ENCODE measurements at regions not wholly inside any gene's neighbourhood (a gene's known extent, or its start where the extent isn't known, plus 50 kb on each side); places are given as distances from the start of the nearest gene placed in this dataset.
A peak's percentile ranks its signal among the peaks of the same experiment; 100 is the strongest.
"Not testable (repeated sequence)": the region's sequence is repeated elsewhere in the genome, so short reads cannot be mapped to it uniquely, and the experiment has no call there.

GRCh38 chr6:115203381-115203780, 857.3 kb downstream of the FRK start:
- Histone ChIP-seq H3K27me3 (no peaks in the 10 kb centered on the region), H3K9me3 (no peaks in the 10 kb centered on the region), H3K36me3 (no peaks in the 10 kb centered on the region), H3K4me1 (no peaks in the 10 kb centered on the region), H3K4me3 (ENCODE audit: low read depth, low read length) (no peak overlapping the region)
- no peak for TF ChIP-seq CTCF (IDR thresholded peaks at IDR 0.05; ENCODE audit: low read depth, low read length)
- DNase-seq: no peak

GRCh38 chr6:115194981-115195638, 852.3 kb upstream of the HS3ST5 start:
- TF ChIP-seq CTCF (IDR thresholded peaks at IDR 0.05; ENCODE audit: low read depth, low read length): no peak
- no peak for DNase-seq
- Histone ChIP-seq H3K9me3 (no peaks in the 10 kb centered on the region), H3K4me1 (no peaks in the 10 kb centered on the region), H3K36me3 (no peaks in the 10 kb centered on the region), H3K4me3 (ENCODE audit: low read depth, low read length) (no peak overlapping the region), H3K27me3 (no peaks in the 10 kb centered on the region)

GRCh38 chr6:115191989-115192388, 849.2 kb upstream of the HS3ST5 start:
- Histone ChIP-seq H3K4me1 (no peaks in the 10 kb centered on the region), H3K27me3 (no peaks in the 10 kb centered on the region), H3K36me3 (no peaks in the 10 kb centered on the region), H3K9me3 (no peaks in the 10 kb centered on the region), H3K4me3 (ENCODE audit: low read depth, low read length) (no peak overlapping the region)
- no peak for DNase-seq
- TF ChIP-seq CTCF (IDR thresholded peaks at IDR 0.05; ENCODE audit: low read depth, low read length): no peak

GRCh38 chr6:115190534-115190933, 847.7 kb upstream of the HS3ST5 start:
- H3K4me3 ChIP-seq (ENCODE audit: low read depth, low read length): no peak overlapping the region
- H3K36me3 ChIP-seq: no peaks in the 10 kb centered on the region
- DNase-seq: no peak
- H3K27me3 ChIP-seq: no peaks in the 10 kb centered on the region
- no peaks in the 10 kb centered on the region for H3K9me3 ChIP-seq
- no peaks in the 10 kb centered on the region for H3K4me1 ChIP-seq
- TF ChIP-seq CTCF (IDR thresholded peaks at IDR 0.05; ENCODE audit: low read depth, low read length): no peak

- H3K27me3 ChIP-seq; DNase-seq; H3K4me1 ChIP-seq; H3K36me3 ChIP-seq; H3K4me3 ChIP-seq (ENCODE audit: low read depth, low read length); H3K9me3 ChIP-seq: not testable (repeated sequence)
These were observed 832.6 kb upstream of the HS3ST5 start for GRCh38 chr6:115175456-115175855.

- H3K36me3 ChIP-seq; H3K9me3 ChIP-seq; H3K4me3 ChIP-seq (ENCODE audit: low read depth, low read length); H3K4me1 ChIP-seq; DNase-seq; H3K27me3 ChIP-seq: not testable (repeated sequence)
- TF ChIP-seq CTCF (IDR thresholded peaks at IDR 0.05; ENCODE audit: low read depth, low read length): peak; percentile 17; the same call in 1 of the 2 replicates
These were observed 823.1 kb upstream of the HS3ST5 start for GRCh38 chr6:115165912-115166311.

- Histone ChIP-seq H3K9me3 (no peaks in the 10 kb centered on the region), H3K4me1 (no peaks in the 10 kb centered on the region), H3K4me3 (ENCODE audit: low read depth, low read length) (no peak overlapping the region), H3K36me3 (no peaks in the 10 kb centered on the region), H3K27me3 (no peaks in the 10 kb centered on the region)
- TF ChIP-seq CTCF (IDR thresholded peaks at IDR 0.05; ENCODE audit: low read depth, low read length): no peak
- no peak for DNase-seq
These were observed 816.9 kb upstream of the HS3ST5 start for GRCh38 chr6:115159733-115160132.
